Osteocyte (in vitro differentiated cells): ENCODE measurements at regions not wholly inside any gene's neighbourhood (a gene's known extent, or its start where the extent isn't known, plus 50 kb on each side); places are given as distances from the start of the nearest gene placed in this dataset.

ENCODE experiments used
- DNase-seq: peaks from one replicate; pipeline ENCODE4 v3.0.0; 2021; ENCODE audit warnings: mixed read lengths; ENCODE audit not compliant: unreplicated experiment; ENCODE audit errors: extremely low spot score
- H3K27ac Mint-ChIP-seq: one replicate; pipeline ENCODE4 v1.8.0; 2021; ENCODE audit warnings: mild to moderate bottlenecking, mixed read lengths; ENCODE audit not compliant: unreplicated experiment
- H3K27me3 Mint-ChIP-seq: one replicate; pipeline ENCODE4 v1.8.0; 2021; ENCODE audit warnings: mixed read lengths; ENCODE audit not compliant: unreplicated experiment
- H3K36me3 Mint-ChIP-seq: one replicate; pipeline ENCODE4 v1.8.0; 2021; ENCODE audit warnings: mixed read lengths; ENCODE audit not compliant: unreplicated experiment
- H3K4me1 Mint-ChIP-seq: one replicate; pipeline ENCODE4 v1.8.0; 2021; ENCODE audit warnings: mixed read lengths; ENCODE audit not compliant: unreplicated experiment
- H3K4me3 Mint-ChIP-seq: one replicate; pipeline ENCODE4 v1.8.0; 2021; ENCODE audit warnings: mild to moderate bottlenecking, moderate library complexity, mixed read lengths; ENCODE audit not compliant: unreplicated experiment
- H3K9me3 Mint-ChIP-seq: one replicate; pipeline ENCODE4 v1.8.0; 2021; ENCODE audit warnings: mixed read lengths; ENCODE audit not compliant: unreplicated experiment
- TF ChIP-seq, protein P1 (sequence below): fragments of 200-600 bp; sonication (generic); IDR thresholded peaks from 2 replicates; pipeline ENCODE4 v1.5.0; 2021; ENCODE audit warnings: antibody characterized with exemption, mild to moderate bottlenecking, moderate library complexity

DNA sequence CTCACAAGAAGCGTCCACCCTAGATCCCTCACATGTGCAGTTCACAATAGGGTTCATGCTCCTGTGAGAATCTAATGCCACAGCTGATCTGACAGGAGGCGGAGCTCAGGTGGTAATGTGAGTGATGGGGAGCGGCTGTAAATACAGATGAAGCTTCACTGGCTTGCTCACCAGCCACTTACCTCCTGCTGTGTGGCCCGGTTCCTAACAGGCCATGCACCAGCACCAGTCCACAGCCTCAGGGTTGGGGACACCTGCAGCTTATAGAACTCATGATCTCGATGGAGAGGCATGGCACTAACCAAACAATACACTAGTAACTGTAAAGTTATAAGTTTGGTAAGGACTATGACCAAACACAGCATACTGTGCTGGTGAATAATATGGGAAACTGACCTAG, 368.0 kb upstream of the CDH5 start:
- Mint-ChIP-seq H3K27ac (no peak overlapping the region), H3K9me3 (no peaks in the 10 kb centered on the region), H3K27me3 (peaks cover 8% of the 10 kb centered on the region), H3K4me3 (no peak overlapping the region), H3K4me1 (peaks cover 10% of the 10 kb centered on the region), H3K36me3 (no peaks in the 10 kb centered on the region)
- TF ChIP-seq, protein P1, sequence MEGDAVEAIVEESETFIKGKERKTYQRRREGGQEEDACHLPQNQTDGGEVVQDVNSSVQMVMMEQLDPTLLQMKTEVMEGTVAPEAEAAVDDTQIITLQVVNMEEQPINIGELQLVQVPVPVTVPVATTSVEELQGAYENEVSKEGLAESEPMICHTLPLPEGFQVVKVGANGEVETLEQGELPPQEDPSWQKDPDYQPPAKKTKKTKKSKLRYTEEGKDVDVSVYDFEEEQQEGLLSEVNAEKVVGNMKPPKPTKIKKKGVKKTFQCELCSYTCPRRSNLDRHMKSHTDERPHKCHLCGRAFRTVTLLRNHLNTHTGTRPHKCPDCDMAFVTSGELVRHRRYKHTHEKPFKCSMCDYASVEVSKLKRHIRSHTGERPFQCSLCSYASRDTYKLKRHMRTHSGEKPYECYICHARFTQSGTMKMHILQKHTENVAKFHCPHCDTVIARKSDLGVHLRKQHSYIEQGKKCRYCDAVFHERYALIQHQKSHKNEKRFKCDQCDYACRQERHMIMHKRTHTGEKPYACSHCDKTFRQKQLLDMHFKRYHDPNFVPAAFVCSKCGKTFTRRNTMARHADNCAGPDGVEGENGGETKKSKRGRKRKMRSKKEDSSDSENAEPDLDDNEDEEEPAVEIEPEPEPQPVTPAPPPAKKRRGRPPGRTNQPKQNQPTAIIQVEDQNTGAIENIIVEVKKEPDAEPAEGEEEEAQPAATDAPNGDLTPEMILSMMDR, result no peak
- DNase-seq, result no peak

- Mint-ChIP-seq H3K27me3 (peaks cover 5% of the 10 kb centered on the region), H3K4me3 (no peak overlapping the region), H3K27ac (no peak overlapping the region), H3K9me3 (no peaks in the 10 kb centered on the region), H3K4me1 (peaks cover 37% of the 10 kb centered on the region), H3K36me3 (no peaks in the 10 kb centered on the region)
- TF ChIP-seq, protein P1, result no peak
- DNase-seq, result no peak
Measured at GRCh38 chr16:65994291-65994690, 372.2 kb upstream of the CDH5 start.

DNA sequence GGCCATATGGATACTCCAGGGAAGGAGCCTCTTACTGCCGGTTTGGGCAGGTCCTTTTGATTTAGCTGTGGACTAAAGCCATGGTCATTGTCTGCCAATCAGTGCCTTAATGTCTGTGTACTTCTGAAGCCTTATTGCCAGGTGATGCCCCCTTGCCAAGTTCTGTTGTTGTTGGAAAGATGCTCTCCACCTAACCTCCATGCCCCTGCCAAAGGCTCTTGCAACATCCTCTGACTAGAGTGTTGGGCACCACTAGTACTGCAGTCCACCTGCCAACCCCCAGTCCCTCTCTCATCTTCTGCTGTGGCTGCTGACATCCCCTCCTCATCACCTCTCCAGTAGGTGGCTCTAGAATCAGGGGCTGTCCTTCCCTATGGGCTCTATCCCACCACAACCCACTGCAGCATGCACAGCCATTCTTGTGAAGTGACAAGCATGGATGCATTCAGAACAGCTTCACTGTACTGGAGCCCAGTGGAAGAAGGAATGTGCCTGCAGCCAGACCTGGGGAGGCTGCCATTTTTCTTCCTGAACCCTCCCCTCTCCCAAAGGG, 375.3 kb upstream of the CDH5 start:
- H3K27ac Mint-ChIP-seq, result no peak overlapping the region
- TF ChIP-seq, protein P1, result no peak
- H3K36me3 Mint-ChIP-seq, result peaks cover 2% of the 10 kb centered on the region
- no peak for DNase-seq
- H3K9me3 Mint-ChIP-seq, result no peaks in the 10 kb centered on the region
- H3K4me1 Mint-ChIP-seq, result peaks cover 39% of the 10 kb centered on the region
- H3K4me3 Mint-ChIP-seq, result no peak overlapping the region
- H3K27me3 Mint-ChIP-seq, result peaks cover 15% of the 10 kb centered on the region

DNA sequence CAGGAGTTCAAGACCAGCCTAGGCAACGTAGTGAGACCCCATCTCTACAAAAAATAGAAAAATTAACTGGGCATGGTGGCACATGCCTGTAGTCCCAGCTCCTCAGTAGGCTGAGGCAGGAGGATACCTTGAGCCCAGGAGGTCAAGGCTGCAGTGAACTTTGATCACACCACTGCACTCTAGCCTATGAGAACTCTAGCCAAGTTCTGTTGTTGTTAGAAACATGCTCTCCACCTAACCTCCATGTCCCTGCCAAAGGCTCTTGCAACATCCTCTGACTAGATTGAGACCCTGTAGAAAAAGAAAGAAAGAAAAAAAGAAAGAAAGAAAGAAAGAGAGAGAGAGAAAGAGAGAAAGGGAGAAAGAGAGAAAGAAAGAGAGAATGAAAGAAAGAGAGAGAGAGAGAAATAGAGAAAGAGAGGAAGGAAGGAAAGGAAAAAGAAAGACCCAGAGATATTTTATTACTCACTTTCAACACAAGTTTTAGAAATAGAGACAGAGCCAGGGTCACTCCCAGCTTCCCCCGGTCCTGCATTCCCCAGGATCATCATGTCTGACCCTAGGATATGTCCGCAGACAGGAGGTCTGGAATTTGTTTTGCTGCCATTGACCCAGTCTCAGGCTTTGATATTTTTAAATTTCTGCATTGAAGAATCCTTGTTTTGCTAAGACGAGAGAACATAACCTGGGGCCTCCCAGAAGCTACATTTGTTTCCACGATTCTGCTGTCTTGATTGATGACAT, 376.5 kb upstream of the CDH5 start:
- peaks cover 17% of the 10 kb centered on the region for H3K27me3 Mint-ChIP-seq
- H3K4me1 Mint-ChIP-seq, result peaks cover 39% of the 10 kb centered on the region
- TF ChIP-seq, protein P1, result no peak
- no peak for DNase-seq
- no peak overlapping the region for H3K4me3 Mint-ChIP-seq
- no peaks in the 10 kb centered on the region for H3K9me3 Mint-ChIP-seq
- peak overlapping the region; percentile 59 for H3K27ac Mint-ChIP-seq
- H3K36me3 Mint-ChIP-seq, result peaks cover 2% of the 10 kb centered on the region

- Mint-ChIP-seq H3K27ac (no peak overlapping the region), H3K4me1 (peaks cover 35% of the 10 kb centered on the region)
- no peak for DNase-seq
Measured at GRCh38 chr16:65988024-65988595, 378.4 kb upstream of the CDH5 start.

More at GRCh38 chr16:65988024-65988595, 378.4 kb upstream of the CDH5 start:
- H3K9me3 Mint-ChIP-seq, result no peaks in the 10 kb centered on the region
- TF ChIP-seq, protein P1, result no peak
- H3K27me3 Mint-ChIP-seq, result peaks cover 15% of the 10 kb centered on the region
- peaks cover 2% of the 10 kb centered on the region for H3K36me3 Mint-ChIP-seq
- H3K4me3 Mint-ChIP-seq, result no peak overlapping the region
